Uterus (tissue), 2 donors: ENCODE measurements at regions not wholly inside any gene's neighbourhood (a gene's known extent, or its start where the extent isn't known, plus 50 kb on each side); places are given as distances from the start of the nearest gene placed in this dataset.

Source experiments
- POLR2A ChIP-seq, 2 donors: fragments of 450-650 bp; IDR thresholded peaks; one replicate each; pipeline ENCODE4 v1.6.1; 2016; ENCODE audit warnings: antibody characterized with exemption in 2 of 2, mild to moderate bottlenecking in 1 of 2, moderate library complexity in 1 of 2
- TF ChIP-seq, protein P1 (sequence below), 4 experiments: fragments of 200-600 bp in 2 of 4; fragments of 450-650 bp in 2 of 4; sonication (generic) in 2 of 4; IDR thresholded peaks; one replicate each; pipeline ENCODE4 v1.5.1; 2016 to 2019; ENCODE audit warnings: antibody characterized with exemption in 4 of 4, mild to moderate bottlenecking in 2 of 4, moderate library complexity in 1 of 4

DNA sequence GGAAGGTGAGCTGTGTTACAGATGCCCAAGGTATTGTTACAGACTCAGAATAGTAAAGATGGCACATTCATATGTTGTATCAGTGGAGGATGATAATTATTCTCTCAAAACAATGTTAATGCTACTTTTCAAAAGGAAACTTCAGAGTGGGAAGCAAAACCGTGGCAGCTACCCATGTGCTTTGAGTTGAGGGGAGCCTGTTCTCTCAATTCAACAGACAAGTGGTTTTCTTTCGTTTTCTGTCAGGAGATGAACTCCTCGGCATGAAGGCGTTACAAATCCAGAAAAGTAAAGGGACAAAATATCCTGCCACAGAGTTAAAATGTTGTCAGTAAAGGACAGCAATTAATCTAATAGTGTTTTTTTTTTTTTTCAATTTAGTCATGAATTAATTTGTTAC is 629.4 kb upstream of the GBE1 start:
- TF ChIP-seq, protein P1, sequence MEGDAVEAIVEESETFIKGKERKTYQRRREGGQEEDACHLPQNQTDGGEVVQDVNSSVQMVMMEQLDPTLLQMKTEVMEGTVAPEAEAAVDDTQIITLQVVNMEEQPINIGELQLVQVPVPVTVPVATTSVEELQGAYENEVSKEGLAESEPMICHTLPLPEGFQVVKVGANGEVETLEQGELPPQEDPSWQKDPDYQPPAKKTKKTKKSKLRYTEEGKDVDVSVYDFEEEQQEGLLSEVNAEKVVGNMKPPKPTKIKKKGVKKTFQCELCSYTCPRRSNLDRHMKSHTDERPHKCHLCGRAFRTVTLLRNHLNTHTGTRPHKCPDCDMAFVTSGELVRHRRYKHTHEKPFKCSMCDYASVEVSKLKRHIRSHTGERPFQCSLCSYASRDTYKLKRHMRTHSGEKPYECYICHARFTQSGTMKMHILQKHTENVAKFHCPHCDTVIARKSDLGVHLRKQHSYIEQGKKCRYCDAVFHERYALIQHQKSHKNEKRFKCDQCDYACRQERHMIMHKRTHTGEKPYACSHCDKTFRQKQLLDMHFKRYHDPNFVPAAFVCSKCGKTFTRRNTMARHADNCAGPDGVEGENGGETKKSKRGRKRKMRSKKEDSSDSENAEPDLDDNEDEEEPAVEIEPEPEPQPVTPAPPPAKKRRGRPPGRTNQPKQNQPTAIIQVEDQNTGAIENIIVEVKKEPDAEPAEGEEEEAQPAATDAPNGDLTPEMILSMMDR (IDR thresholded peaks at IDR 0.05), result no peak
- TF ChIP-seq POLR2A (IDR thresholded peaks at IDR 0.05), result no peak
